Left ventricle myocardium superior (tissue), 1 donor: ENCODE measurements at regions not wholly inside any gene's neighbourhood (a gene's known extent, or its start where the extent isn't known, plus 50 kb on each side); places are given as distances from the start of the nearest gene placed in this dataset.

Experiments used
- ATAC-seq: fragments of 200-7000 bp; cut with Tn5 transposase; one replicate; pipeline ENCODE4 v1.9.1; 2020; ENCODE audit warnings: mild to moderate bottlenecking, moderate library complexity
- DNase-seq: peaks from one replicate; pipeline ENCODE4 v3.0.0-alpha.2; 2020
- intact Hi-C: fragments of 100-400 bp; cut with micrococcal nuclease; formaldehyde crosslinking; loops from one replicate; pipeline ENCODE4 v1.11.0; 2022
- donor health status: DM: no; HTN: yes; CAD: no; lungs with severe emphysema.

DNA sequence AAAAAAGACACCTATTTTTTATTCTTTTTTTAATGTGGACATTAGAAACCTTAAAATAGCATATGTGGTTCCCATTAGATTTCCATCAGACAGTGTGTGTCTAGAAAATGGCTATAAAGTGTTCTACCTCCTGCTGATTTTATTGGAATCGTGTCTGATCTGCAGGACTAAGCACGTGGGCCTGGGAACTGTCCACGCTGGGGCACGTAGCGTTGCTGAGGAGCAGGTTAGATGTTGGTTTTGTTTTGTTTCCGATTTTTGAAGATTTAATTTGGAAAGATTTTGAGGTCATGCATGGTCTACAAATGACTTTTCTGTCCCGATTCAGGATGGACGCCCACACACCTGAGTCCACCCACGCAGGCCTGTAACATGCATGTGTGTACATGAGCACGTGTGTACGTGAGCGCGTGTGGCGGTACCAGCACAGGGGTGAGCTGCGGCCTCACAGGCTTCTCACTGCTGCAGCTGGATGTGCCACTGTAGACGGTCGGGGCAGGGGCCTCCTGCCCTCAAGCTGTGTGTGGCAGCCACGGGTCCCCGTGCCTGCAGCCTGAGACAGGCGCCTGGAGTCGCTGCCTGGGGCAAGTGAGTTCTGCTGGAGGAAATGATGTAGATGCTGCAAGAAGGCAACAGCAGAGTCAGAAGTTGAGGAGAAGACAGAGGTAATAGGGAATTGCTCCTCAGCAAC lies 99.7 kb upstream of the CTDP1 start:
- DNase-seq (peak; percentile 30), ATAC-seq (no peak)
- intact Hi-C loops = no loop called here

DNA sequence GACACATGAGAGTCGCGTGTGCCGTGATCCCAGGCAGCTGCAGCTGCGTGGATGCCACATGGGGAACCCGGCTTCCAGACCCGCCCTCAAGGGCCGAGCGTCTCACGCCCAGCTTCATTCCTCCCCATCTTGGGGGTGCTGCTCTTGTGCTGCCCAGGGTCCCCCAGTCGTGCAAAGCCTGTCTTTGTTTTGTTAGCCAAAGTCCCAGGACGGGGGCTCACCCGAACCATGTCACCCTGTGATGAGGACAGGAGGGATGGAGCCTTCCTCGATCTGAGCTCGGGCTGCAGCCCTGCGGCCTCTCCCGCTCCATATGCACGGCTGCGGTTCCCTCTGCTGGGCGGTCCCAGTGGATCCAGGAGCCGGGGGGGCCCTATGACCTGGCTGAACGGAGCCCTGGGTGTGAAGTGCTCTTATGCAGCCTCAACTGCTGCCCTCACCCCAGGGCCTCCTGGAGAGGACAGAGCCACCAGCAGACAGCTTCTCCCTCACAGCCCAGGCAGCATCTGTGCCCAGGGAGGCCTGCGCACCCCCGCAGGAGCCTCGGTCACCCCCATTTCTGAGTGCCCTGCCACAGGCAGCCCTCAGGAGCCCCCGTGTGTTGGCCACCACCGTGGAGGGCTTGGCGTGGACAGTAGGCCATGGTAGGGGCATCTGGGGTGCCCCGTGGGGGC lies 99.0 kb upstream of the CTDP1 start:
- no peak for ATAC-seq
- DNase-seq = peak; percentile 19

GRCh38 chr18:79581406-79581805 lies 98.2 kb upstream of the CTDP1 start:
- no peak for ATAC-seq
- intact Hi-C loops = no loop called here
- DNase-seq = peak; percentile 13

More for the DNA sequence above, 99.0 kb upstream of the CTDP1 start:
- intact Hi-C loops = no loop called here

- DNase-seq (peak; percentile 12), ATAC-seq (no peak)
- intact Hi-C loops = no loop called here
Measured at GRCh38 chr18:79581911-79582310, 97.7 kb upstream of the CTDP1 start.

DNA sequence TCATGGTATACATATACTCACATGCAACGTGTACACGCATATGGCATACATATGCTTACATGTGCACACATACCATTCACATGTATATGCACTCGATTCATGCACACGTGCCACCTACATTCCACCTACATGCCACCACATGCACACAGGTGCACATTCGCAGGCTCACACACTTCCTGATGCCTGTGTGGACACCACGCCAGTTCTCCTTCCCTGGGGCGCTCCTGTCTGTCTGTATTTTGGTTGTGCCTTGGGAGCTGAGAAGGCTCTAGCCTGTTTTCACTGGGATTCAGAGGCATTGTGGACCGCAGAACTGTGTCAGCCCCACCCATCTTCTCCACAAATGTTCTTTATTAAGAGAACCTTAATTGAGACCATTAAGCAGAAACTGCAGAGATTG lies 96.6 kb upstream of the CTDP1 start:
- intact Hi-C loops = no loop called here
- DNase-seq (no peak), ATAC-seq (no peak)

DNA sequence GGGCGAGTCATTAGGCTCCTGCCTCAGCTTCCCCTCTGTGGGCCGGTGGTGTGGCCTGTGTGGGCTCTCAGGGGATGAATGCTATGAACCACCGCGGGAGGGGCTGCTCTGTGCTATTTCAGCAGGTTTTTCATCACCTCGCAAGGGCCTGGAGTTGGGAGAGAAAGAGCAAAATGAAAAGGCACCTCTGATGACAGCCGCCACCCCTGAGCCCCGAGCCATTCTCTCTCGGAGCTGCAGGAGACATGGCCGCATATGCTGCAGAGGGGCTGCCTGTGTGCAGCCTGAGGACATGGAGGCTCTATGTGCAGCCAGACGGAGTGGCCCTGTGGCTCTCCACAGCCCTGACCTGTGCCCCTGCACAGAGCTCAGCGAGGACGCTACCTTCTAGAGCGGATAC lies 96.2 kb upstream of the CTDP1 start:
- intact Hi-C loops = no loop called here
- no peak for DNase-seq
- ATAC-seq = no peak

- DNase-seq = peak; percentile 9
Measured at GRCh38 chr18:79583984-79584401, 95.6 kb upstream of the CTDP1 start.

DNA sequence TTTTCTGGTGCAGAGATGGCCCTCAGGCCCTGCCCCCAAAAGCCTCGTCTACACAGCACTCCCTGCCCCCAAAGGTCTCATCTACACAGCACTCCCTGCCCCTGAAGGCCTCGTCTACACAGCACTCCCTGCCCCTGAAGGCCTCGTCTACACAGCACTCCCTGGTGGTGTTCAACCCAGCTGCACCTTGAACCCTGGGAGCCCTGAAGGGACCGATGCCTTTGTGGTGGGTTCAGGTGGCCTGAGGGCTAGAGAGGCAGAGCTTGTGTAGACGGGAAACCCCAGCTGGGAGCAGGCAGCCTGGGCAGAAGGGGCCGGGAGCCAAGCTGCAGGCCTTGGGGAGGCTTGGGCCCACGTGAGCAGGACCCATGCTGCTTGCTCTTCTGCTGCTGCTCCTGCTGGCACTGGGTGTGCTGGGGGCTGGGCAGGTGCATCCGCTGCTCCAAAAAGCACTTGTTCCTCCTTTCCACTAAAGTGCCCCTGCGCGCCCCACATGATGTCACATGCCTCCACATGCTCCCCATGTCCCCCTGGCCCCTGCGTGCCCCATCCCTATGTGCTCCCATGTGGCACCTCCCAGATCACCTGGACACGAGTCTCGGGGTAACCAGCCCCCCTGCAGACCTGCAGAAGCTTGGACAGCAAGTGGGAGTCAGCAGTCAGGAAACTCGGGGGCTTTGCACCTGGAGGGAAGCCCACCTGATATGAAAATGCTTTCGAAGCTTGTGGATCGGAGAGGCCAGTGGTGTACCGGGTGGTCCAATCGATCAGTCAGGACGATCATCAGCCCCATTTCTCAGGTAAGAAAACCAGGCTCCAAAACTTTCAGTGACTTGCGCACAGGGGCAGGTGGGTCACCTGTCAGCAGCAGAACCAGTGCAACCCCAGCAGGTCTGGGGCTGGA lies 94.9 kb upstream of the CTDP1 start:
- ATAC-seq = no peak
- intact Hi-C loops = no loop called here
- DNase-seq = peak; percentile 13

More at GRCh38 chr18:79583984-79584401, 95.6 kb upstream of the CTDP1 start:
- intact Hi-C loops = no loop called here
- ATAC-seq = no peak

DNA sequence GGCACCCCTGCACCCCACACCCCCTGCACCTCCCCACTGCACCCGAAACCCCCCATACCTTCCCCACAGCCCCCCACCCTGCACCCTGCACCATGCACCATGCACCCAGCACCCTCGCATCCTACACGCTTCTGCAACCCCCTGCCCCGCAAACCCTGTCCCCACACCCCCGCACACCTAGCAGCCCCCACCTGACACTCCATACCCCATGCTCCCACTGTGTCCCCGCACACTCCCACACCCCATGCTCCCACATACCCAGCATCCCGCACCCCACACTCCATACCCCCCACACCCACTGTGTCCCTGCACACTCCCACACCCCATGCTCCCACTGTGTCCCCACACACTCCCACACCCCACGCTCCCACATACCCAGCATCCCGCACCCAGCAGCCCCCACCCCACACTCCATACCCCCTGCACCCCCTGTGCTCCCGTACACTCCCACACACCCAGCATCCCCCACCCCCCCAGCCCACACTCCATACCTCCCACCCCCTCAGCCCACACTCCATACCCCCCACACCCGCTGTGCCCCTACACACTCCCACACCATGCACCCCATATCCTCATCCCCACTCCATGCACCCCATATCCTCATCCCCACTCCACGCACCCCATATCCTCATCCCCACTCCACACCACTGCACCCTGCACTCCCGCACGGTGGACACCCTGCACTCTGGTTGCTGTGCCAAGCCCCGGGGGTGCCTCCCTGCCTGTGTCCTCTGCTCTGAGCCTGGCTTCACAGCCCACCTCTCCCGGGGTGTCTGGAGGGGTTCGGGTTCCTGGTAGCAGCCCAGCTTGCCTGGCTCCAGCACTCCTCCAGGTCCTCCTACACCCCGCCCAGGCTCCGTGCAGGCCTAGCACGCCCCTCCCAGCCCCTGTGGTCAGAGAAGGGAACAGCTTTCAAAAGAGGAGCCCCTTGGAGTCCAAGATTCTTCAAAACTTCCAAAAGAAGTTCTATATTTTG lies 93.9 kb upstream of the CTDP1 start:
- ATAC-seq (no peak), DNase-seq (peak; percentile 27)
- intact Hi-C loops = no loop called here

DNA sequence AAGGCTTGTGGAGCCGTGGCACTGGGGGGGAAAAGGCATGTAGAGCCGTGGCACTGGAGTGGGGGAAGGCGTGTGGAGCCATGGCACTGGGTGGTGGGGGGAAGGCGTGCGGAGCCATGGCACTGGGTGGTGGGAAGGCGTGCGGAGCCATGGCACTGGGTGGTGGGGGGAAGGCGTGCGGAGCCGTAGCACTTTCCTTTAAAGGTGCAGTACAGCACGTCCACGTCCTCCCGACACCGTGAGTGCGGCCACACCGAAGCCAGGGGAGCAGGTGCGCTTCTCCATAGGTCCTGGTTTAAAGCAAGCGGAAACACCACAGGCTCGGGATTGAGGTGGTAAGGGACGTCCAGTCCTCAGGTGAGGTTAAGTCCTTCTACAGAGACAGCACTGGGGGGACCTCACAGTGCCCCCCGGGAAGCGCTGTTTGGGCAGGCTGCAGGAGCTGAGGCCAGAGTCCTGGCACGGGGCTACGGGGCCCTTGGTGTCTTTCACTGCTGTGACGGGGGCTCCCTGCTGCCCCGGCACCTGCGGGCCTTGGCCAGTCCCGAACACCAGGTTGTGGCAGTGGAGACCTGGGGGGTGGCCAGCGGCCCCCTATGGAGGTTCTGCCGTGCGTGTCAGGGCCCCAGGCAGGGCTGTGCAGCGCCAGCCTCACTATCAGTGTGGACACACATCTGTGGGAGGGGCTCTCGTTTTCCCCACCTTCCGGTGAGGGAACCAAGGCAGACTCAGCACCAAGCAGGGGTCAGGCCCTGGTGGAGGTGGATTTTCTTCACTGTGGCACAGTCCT lies 93.0 kb upstream of the CTDP1 start:
- DNase-seq (peak; percentile 19), ATAC-seq (no peak)
- intact Hi-C loops = no loop called here

DNA sequence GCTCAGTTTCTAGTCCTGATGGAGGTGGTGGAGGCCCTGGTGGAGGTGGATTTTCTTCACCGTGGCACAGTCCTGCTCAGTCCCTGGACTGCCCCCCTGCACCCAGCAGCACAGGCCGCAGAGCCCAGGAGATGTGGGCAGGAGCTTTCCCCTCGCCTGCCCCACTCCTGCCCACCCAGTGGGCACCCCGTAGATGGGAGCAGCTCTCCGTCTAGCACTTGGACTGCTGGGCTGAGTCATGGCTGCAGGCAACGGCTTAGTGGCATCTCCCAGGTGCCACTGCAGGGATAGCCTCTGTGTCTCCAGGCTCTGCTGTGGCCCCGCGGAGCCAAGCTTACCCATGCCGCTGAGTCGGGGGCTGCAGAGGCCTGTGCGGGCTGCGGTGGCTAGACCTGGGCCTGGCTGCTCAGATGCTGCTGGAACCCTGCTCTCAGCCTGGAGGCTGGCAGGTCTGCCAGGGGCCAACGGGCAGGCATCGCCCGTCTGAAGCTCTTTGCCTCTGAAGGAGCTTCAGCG lies 92.3 kb upstream of the CTDP1 start:
- intact Hi-C loops = no loop called here
- DNase-seq (peak; percentile 25), ATAC-seq (no peak)

- DNase-seq (peak; percentile 44), ATAC-seq (no peak)
- intact Hi-C loops = no loop called here
Measured at GRCh38 chr18:79587779-79588635, 91.6 kb upstream of the CTDP1 start.

DNA sequence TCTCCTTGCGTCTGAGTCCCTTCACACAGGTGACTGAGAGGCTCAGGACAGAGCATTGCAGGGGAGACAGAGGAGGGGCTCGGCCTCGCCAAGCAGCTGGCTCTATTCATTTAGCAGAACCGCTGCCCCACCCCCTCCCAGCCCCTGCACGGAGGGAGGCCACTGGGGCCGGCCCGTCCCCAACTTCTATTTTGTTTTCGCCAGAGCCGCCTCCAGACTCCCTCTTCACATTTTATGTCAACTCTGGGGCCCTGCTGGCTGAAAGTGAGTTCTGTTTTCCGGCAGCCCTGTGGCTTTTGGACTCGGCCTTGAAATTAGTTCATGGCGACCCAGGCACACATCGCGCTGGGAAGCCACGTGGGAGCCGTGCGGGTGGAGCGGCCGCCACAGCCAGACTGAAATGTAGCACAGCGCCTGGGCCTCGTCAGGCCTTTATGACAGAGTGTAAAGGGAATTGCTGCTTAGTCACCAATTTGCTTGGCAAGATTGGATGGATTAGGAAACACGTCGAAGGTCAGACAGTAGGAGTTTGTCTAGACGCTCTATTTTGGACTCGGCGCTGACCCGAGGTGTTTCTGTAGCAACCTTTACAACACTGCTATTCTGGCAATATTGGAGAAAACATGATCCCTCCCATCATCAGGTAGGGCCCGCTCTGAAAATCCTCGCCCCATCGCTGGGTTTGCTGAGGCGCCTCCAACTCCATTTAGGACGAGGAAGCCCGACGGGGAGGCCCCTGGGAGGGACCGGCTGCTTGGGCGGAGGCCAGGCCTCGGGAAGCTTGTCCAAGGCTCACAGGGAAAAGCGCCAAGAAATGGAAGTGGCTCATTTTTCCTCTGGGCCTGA lies 90.7 kb upstream of the CTDP1 start:
- DNase-seq = peak; percentile 91
- ATAC-seq = peak; percentile 94
- intact Hi-C loops = no loop called here

DNA sequence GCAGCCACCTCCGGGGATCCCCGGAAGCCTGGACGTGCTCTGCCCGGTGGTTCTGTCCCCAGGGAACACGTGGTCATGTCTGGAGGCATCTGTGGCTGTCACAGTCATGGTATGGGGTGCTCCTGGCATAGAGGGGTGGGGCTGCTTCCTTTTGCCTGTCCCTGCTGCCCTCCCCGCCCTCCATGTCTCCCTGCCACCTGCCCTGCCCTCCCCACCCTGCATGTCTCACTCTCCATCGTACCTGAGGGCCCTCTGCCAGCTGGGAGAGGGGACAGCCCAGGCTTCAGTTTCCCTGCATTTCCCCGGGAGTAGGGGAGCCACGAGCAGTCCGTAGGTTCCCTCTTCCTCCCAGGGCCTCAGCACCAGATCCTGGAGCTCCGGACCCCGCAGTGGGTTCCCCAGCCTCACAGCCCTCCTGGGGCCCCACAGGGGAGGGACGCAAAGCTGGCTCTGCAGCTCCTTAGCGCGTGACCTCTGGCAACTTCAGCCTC lies 90.0 kb upstream of the CTDP1 start:
- intact Hi-C loops = no loop called here
- DNase-seq (peak; percentile 35), ATAC-seq (no peak)

DNA sequence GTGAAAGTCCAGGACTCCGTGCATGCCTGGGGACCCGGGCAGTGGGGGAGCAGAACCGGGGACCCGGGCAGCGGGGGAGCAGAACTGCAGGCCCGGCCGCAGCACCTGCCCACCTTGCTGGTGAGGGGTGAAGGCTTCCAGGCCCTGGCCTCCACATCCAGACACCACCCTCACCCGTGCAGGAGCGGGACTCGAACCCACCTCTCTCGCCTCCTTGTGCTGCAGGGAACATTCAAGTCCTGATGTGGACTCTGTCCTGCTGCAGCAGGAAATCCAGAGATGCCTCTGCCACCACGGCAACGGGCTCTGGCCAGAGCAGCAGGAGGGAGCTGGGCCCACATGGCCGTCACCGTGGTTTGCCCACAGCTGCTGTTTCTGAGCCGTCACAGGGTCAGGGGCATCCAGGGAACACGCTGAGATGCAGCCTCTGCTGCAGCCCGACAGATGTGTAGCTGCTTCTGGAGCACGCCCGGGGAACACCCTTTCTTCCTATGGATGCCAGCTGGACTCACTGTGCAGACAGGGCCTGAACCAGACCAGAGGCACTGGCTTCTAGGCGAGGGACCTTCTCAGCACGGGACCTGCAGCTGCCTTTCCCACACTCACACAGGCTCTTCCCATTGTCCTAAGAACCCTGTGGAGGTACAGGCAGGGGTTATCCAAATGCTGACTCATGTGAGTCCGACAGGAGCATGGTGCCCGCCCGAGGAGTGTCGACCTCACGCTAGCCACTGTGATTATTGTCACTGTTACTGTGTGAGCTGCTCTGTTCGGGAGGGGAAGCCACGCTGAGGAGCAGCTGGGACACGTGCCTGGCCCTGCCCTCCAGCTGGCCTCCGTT lies 89.2 kb upstream of the CTDP1 start:
- ATAC-seq (peak; percentile 4), DNase-seq (peak; percentile 46)
- intact Hi-C loops = no loop called here
